Fibroblast of skin of back (primary cell): ENCODE measurements at regions not wholly inside any gene's neighbourhood (a gene's known extent, or its start where the extent isn't known, plus 50 kb on each side); places are given as distances from the start of the nearest gene placed in this dataset.

ENCODE experiments used
- DNase-seq: peaks from one replicate; pipeline ENCODE4 v3.0.0-alpha.2; 2013

DNA sequence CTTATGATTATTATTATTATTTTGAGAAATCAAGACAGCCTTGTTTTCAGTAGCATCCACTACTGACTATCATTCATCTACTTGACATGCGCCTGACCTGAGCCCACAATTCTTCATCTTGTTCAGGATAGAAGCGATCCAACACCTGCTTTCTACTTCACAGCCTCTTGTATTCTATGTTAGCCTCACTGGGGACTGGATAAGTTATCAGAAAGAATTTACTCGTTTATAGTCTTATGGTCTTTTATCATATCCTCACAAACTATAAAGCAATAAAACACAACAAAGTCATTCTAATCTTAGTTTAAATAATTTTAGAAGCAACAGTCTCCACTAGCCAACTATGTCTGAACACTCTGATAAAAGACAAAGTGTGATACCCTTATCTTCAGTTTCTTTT is 436.0 kb upstream of the ARGLU1 start:
- DNase-seq, result no peak

DNA sequence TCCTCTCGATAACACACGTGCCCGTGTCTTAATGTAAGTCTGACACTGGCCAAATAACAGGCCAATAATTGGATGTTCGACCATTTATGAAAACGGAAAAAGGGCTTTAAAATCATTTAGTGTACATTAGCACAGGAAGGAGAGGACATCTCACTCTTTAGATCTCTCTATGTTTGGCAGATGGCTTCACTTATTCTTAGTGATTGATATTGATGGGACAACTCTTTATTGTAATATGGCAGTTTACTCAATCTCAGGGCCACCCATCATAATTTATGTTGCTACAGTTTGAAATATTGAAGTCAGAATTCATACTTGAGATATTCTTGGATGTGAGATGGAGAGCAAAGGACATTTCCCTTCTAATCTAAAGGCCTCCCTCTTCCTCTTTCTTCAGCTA is 430.7 kb upstream of the ARGLU1 start:
- DNase-seq, result no peak

DNA sequence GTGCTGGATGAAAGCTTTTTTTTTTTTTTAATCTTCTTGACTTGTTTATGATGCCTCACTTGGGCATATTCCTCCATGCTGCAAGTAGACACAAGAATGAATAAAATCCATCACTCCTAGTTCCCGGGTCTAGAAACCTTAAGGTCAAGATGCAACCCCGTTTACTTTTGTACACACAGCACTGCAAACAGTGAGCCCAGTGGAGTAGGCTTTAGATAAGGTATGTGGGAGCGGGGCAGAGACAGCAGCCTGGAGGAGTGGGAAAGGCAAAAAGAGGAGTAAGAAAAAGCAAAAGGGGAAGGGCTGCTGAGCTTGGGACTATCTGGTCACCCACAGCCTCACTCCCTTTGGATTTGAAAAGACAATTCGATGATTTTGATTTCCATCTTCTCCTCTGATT is 429.8 kb upstream of the ARGLU1 start:
- DNase-seq, result no peak

DNA sequence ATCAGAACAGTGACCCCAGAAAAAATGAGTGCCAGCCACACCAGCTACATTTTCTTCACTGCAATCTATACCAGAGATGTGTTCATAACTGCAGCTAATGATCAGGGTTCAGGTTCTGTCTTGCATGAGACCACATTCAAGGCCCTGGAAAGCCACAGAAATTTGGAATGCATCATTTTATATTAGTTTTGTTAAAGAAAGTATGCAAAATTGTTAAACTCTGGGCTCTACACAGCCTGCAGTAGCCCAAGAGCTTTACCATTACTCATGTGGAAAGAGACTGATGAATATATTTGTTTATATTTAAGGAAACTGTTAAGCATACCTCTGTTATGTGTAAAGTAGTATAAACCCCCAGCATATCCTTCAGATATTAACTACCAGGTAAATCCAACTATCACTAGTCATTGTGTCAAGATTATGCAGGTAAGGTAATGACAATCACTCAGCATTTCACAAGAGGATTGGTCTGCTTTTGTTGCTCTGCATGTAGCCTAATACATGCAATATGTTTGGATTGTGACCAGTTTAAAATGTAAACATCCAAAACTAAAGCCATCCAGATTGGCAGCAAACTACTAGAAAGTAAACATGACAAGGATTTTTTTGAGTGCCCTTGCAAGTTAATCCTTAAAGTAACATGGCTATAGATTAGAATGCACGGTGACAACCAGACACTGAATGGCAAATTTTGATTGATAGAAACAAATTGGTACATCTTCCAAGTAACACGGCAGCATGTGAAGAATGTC is 429.1 kb upstream of the ARGLU1 start:
- no peak for DNase-seq

DNA sequence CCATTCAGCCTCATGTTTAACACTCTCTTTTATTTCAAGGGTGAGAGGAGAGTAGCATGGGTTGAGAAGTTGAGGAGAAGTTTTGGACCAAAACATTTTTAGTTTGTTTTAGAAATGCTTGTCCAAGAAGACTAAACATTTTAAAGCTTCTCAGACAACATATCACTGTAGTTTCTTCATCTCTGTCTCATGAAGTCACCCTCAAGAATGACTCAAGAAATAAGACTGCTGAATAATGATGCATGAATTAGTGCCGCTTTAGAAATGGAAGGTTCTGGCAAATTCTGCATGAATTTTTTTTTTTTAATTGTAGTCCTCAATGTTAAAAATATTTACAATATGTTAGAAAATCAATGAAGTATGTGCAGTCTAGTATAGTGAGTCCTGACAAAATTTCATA is 422.7 kb upstream of the ARGLU1 start:
- peak; percentile 65 for DNase-seq

DNA sequence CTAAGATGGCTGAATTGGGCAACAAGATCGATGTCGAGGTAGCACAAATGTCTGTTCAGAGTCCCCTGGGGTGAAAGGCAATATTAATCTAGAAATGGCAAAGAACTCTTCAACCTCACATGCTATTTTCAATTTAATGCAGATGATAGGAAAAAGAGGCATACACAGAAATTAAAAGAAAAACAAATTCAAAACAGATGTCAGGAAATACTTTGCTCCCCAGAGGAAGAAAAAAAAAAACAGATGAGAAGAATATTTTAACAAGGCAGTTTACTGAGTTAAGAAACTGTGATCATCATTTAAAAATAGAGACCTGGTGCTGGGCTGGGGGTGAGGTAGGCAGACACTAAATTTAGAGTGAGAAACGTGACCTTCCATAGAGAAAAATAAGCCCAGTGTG is 421.9 kb upstream of the ARGLU1 start:
- DNase-seq, result peak; percentile 53

DNA sequence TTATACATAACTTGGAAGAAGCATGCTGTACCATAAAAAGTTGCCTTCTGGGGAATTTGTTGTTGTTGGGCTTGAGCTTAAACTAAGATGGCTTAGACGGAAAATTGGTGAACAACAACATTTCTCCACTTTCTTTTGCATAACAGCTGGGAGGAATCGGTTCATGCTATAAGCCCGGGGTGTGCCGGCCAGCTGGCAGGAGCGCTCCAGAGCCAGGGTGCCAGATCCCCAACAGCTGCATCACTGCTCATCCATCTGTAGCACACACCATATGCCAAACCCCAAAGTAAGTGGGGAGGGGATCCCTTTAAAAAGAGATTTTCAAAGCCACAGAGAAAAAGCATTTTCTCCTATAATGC is 419.5 kb upstream of the ARGLU1 start:
- DNase-seq, result no peak

DNA sequence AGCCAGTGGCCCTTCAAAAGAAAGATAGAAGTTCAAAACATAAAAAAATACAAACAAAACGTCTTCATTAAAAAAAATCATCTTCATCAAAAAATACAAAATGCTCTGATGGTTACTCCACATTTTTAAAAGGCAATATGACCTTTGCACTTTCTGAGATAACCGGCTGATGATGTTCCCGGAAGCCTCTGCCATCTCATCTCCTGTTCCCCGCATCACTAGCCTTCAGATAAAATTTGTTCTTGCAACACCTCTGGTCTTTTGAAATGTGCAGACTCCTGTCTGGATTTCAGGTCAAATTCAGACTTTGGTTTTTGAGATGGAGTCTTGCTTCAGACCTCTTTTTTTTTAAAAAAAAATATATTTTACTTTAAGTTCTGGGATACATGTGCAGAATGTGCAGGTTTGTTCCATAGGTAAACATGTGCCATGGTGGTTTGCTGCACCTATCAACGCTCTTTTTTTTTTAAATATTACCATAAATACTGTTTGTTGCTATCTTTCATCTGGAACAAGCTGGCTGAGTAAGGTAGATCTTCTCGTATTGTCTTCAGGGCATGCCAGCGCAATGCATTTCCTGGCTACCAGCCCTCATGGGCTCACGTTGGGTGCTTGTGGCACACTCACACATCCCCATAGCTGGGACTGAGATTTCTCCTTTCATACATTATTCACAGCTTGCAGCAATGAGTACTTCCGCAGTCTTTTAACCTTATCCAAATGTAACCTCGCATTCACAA is 418.9 kb upstream of the ARGLU1 start:
- DNase-seq, result peak; percentile 12

DNA sequence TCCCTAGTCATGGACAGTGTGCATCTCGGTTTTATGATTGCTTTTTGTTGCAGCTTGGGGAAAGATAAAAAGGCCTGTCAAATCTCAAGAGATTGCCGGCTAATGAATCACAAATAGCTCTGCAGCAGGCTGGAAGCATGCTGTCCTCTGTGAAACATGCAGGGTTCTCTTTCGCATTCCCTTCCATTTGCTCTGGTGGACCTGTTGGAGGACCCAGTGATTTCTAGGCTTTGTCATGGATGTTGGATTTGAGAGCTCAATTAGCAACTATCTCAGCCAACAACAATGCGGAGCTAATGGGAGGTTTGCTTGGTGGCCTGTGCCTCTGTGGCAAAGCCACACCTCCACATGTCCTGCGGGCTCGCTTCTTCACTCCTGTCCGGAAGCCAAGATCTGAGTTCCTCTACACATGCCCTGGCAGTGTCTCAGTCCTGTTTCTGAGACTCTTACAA is 418.1 kb upstream of the ARGLU1 start:
- peak; percentile 41 for DNase-seq

DNA sequence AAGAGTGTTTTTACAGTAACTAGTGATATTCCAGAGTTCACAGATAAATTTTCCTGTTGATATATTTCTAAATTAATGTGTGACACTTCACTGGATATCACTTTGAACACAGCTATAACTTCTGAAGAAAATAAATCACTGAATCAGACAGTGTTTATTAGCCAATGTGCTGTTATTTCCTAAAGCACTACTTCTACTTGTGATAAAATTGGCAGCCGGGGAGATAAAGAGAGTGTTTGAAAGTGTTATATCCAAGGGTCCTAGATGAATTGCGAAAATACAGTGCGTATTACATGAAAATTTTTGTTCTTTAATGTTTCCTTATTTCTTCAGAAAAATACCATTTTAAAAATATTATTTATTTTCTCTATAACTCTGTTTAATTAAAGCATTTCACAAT is 417.5 kb upstream of the ARGLU1 start:
- no peak for DNase-seq

DNA sequence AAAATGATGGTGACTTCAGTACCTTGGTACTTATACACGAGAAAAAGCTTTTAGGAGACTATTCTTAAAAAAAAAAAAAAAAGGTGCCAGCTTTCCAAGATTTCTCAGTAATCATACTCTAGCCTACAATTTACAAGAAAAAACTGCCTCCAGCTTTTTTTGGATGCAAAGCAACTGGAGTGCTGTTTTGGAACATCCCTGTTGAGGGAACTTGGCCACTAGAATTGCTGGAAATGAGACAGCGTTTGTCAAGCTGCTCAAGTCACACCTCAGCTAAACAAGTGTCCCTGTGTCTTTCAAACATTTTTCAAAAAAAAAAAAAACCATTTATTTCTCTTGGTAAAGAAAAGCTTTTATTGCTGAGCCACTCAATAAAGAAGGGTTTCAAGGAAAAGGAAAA is 413.1 kb upstream of the ARGLU1 start:
- DNase-seq, result no peak

DNA sequence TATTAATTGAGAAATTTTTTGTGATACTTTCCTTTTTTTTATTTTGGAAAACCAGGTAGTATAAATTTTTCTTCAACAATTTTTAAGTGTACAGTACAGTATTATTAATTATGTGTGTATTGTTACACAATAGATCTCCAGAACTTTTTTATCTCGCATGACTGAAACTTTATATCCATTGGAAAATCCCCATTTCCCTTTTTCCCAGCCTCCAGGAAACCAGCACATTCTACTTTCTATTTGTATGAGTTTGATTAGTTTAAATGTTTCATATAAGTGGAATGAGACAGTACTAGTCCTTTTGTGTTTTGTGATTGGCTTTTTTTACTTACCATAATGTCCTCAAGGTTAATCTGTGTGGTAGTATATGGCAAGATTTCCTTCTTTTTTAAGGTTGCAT is 399.5 kb upstream of the ARGLU1 start:
- no peak for DNase-seq

DNA sequence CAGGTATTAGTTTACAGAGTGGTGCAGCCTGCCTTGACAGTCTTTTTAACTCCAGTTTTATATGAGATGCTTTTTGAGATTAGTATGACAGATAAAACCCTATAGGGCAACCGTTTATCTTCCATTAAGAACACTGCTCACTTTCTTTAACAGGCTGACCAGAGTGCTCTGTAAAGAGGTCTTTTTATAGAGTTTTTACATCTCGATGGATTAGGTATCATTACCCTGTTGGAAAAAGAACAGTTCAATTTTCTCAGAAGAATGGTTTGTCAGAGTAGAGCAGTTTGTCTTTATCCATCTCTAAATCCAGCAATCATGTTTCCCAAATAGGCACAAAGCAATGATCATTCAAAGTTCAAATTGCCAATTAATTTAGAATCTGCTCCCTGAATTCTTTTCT is 395.2 kb upstream of the ARGLU1 start:
- no peak for DNase-seq

DNA sequence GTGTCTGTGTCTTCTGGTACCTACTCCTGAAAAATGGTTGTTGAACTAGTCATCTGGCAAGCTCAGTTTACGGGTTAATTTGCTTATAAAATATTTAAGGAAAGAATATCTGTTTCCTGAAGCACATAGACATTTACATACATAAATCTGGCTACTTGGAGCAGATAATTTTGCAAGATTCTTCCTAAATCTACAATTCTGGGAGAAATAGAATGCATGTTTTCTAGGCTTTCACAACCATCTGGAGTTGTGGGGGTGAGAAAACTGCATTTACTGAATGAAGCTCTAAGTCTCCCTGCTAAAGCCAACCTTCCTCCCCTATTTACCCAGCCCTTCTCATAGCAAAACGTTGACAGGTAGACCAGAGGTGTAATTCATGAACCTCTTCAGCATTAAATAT is 393.7 kb upstream of the ARGLU1 start:
- DNase-seq, result no peak

DNA sequence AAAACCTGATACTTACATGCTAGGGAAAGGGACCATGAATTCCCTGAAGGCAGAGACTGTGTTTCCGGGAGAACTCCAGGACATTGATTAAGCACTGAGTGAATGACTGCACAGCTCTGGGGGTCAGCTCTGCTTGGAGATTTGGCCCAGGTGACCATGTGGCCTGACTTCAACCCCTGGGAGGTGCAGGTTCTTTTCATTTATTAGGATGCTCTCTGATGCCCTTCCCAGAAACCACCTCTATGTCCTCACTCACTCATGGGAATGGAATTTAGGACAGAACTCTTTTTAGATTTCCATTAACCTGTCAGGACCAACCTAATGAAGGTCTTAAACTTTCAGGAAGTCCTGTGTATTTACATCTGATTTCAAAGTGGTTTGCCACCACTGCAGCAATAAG is 393.3 kb upstream of the ARGLU1 start:
- DNase-seq, result no peak

DNA sequence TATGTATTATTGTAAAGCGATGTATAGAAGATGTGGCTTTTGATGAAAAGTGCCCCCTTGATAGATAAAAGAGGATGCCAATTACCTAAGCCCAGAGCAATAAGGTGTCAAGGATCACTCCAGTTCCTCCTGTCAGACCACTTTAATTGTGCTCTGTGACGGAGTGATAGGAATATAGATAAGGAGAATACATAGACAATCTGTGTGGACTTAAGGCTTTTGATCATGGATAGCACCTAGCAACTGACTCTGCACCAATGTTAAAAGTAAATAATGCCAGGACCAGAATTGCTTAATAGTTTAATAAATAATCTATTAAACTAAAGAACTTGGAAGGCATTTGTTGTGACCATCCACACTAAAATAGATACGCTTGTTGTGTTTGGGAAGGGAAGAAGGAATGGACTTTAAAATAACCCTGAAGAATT is 390.7 kb upstream of the ARGLU1 start:
- no peak for DNase-seq

DNA sequence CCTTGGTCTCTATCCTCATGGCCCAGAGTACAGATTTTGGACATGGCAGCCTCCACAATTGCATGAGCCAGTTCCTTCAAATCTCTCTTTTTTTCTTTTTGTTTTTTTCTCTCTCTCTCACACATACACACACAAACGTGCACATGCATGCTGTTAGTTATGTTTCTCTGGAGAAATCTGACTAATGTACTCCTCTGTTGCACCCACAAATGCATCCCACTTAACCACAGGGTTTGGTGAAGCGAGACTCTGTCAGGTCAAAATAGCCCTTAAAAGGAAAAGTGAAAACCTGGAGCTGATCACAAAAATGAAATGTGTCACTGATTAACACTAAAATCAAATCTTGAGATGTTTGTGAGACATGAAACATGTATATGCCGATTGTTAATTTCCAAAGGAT is 374.6 kb upstream of the ARGLU1 start:
- DNase-seq, result no peak

DNA sequence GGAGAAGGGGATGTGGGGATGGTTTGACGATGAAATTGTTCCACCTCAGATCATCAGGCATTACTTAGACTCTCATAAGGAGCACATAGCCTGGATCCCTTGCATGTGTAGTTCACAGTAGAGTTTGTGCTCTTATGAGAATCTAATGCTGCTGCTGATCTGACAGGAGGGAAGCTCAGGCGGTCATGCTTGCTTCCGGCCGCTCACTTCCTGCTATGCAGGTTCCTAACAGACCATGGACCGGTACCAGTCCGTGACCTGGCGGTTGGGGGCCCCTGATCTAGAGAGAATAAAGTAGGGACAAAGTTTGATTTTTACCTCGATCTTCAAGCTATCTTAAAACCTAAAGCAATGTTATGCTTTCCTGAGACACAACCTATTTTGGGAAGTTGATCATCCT is 373.8 kb upstream of the ARGLU1 start:
- DNase-seq, result no peak

DNA sequence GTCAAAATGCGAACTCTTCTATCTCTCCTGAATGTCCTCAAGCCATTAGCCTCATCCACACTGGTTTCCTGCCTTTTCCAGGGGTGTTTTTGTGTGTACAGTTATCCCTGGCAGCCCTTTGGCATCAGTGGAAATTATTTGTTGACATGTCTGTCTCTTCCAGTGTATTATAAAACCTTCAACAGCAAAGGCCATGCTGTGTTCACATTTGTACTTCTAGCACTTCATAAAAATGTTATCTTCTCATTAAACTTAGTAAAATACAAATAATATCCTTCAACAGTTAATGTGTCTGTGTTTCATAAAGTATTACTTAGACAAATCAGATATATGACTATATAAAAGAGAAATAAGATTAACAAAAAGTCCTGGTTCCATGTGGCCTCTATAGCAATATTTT is 359.5 kb upstream of the ARGLU1 start:
- DNase-seq, result no peak

DNA sequence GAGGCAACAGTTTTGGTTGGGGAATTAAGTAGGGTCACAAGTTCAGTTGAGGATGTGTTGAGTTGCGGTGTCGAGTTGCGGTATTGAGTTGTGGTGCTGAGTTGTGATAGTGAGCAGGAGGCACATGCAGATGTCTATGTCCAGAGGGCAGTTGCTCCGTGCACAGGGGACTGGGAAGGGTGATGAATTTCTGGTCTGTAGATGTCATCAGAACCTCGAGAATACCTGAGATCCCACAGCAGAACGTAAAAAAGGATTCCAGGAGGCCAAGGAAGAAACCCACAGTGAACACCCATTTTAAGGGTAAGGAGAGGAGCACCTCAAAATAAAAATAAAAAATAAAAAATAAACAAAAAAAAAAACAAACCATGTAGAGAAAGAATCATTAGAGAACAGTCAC is 354.4 kb upstream of the ARGLU1 start:
- DNase-seq, result no peak

DNA sequence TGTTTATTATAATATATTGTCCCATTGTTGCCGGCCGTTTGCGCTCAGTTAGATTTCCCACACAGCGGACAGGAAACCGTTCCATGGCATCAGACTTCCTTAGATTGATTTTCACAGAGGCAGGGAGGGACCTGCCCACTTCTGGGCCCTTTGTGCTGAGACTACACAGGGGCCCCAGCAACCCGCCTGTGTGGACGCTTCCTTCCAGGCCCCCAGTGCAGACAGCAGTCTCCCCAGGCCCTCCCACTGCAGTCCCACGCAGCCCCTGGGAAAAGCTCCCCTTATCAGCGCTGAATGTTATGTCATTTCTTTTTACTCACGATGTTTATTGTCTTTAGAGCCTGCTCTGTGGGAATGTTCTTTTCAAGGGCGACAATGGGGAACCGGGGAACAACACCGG is 351.7 kb upstream of the ARGLU1 start:
- DNase-seq, result peak; percentile 37

DNA sequence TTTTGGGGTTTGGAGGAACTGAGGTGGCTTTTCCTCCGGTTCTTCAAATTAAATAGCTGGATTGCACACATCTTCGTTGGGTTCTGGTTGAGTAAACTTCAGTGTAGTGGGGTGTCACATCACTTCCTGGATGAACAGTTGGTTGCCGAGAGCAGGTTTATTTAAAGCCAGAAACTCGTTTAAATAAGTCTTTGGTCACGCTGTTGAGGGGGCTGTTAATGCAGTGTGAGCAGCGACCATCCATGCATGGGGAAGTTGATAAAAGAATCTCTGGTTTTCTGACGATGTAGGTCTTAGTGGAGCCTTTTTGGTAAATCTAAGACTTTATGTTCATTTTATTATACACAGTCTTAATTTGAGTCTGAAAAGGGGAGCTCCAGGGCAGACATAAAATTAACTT is 351.2 kb upstream of the ARGLU1 start:
- DNase-seq, result peak; percentile 8

DNA sequence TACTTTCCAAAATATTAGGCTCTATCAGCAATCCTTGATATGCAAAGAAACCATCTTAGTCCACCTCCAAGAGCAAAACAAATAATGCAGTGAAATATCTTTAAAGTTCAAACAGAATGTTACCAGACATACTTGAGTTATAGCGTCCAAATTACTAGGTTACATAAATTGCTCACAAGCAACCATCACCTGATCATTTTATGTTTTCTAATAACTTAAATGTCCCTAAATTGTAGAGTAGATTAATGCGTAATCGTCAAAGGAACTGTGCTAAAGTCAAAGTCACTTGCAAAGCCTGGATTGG is 350.6 kb upstream of the ARGLU1 start:
- DNase-seq, result no peak

DNA sequence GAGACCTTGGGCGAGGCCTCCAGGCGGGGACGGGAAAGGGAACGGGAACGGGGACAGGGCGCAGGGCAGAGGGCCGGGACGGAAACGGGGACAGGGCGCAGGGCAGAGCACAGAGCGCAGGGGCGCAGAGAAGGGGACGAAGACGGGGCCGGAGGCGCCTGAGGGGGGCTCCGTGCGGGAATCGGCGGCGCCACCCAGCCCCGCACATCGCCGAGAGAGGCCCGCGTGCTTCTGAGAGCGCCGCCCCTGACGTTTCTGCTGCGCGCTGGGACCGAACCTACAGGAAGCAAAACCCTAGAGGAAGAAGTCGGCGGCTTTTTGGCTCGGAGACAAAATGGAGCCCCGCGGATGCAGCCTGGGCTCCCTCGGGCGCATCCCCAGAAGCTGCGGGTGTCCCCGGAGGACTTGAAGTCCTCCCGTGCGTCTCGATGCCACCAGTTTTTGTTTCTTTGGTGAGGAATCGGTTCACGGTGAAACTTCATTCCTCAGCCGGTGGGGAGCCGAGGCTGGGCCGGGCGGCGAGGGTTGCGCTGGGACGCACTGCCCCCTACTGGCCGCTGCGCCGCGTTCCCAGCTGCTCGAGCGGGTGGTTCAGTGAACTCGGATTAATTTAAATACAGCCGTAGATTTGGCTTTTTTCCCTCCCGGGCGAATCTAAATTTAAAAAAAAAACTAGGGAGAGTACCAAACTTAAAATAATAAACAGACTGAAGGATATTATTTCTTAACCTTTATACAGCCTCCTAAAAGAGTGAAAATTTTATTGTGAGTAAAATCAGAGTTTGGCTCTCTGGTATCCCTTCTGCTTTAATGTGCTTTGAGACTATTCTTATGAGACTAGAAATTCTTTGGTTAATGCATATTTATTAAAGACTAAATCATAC is 350.0 kb upstream of the ARGLU1 start:
- peak; percentile 73 for DNase-seq
